Left ventricle myocardium inferior (tissue), 1 donor: ENCODE measurements at regions not wholly inside any gene's neighbourhood (a gene's known extent, or its start where the extent isn't known, plus 50 kb on each side); places are given as distances from the start of the nearest gene placed in this dataset.

Experiments
- DNase-seq: peaks from one replicate; pipeline ENCODE4 v3.0.0-alpha.2; 2020
- H3K27ac ChIP-seq: fragments of 200-600 bp; replicated peaks from 2 replicates; pipeline ENCODE4 v1.8.0; 2021
- H3K27me3 ChIP-seq: fragments of 200-600 bp; 2 replicates; pipeline ENCODE4 v1.8.0; 2021; ENCODE audit warnings: low read depth
- H3K36me3 ChIP-seq: fragments of 200-600 bp; 2 replicates; pipeline ENCODE4 v1.8.0; 2021
- H3K4me1 ChIP-seq: fragments of 200-600 bp; 2 replicates; pipeline ENCODE4 v1.8.0; 2021
- H3K4me3 ChIP-seq: fragments of 200-600 bp; 2 replicates; pipeline ENCODE4 v1.8.0; 2021; ENCODE audit warnings: mild to moderate bottlenecking, moderate library complexity
- H3K9me3 ChIP-seq: fragments of 200-600 bp; replicated peaks from 2 replicates; pipeline ENCODE4 v1.8.0; 2021
- CTCF ChIP-seq: fragments of 200-600 bp; IDR thresholded peaks from 2 replicates; pipeline ENCODE4 v1.8.0; 2021; ENCODE audit warnings: antibody characterized with exemption, mild to moderate bottlenecking, borderline replicate concordance
- intact Hi-C: fragments of 100-400 bp; cut with micrococcal nuclease; formaldehyde crosslinking; loops from one replicate; pipeline ENCODE4 v1.11.0; 2022
- donor health status: DM: no; HTN: yes; CAD: no; lungs with severe emphysema.

- Histone ChIP-seq H3K27me3 (no peaks in the 10 kb centered on the region), H3K4me3 (no peak overlapping the region), H3K36me3 (no peaks in the 10 kb centered on the region), H3K27ac (no peak overlapping the region), H3K4me1 (no peaks in the 10 kb centered on the region), H3K9me3 (peaks cover 24% of the 10 kb centered on the region)
- intact Hi-C loops, result no loop called here
- no peak for TF ChIP-seq CTCF
- DNase-seq, result no peak
Measured at GRCh38 chr21:18908641-18909040, 505.1 kb upstream of the TMPRSS15 start.

GRCh38 chr21:18913914-18914313, 510.3 kb upstream of the TMPRSS15 start:
- H3K27ac ChIP-seq, result no peak overlapping the region
- no peak overlapping the region for H3K4me3 ChIP-seq
- H3K9me3 ChIP-seq, result peaks cover 24% of the 10 kb centered on the region
- no peak for TF ChIP-seq CTCF
- H3K36me3 ChIP-seq, result no peaks in the 10 kb centered on the region
- H3K27me3 ChIP-seq, result no peaks in the 10 kb centered on the region
- H3K4me1 ChIP-seq, result no peaks in the 10 kb centered on the region
- no peak for DNase-seq
- intact Hi-C loops, result no loop called here

GRCh38 chr21:18914570-18914969, 511.0 kb upstream of the TMPRSS15 start:
- Histone ChIP-seq H3K4me3 (no peak overlapping the region), H3K36me3 (no peaks in the 10 kb centered on the region), H3K27ac (no peak overlapping the region), H3K27me3 (no peaks in the 10 kb centered on the region), H3K4me1 (no peaks in the 10 kb centered on the region), H3K9me3 (peaks cover 24% of the 10 kb centered on the region)
- no peak for TF ChIP-seq CTCF
- no peak for DNase-seq
- intact Hi-C loops, result no loop called here

GRCh38 chr21:18917622-18918021, 514.0 kb upstream of the TMPRSS15 start:
- Histone ChIP-seq H3K36me3 (no peaks in the 10 kb centered on the region), H3K4me1 (no peaks in the 10 kb centered on the region), H3K27me3 (no peaks in the 10 kb centered on the region), H3K9me3 (peaks cover 11% of the 10 kb centered on the region), H3K4me3 (no peak overlapping the region), H3K27ac (no peak overlapping the region)
- intact Hi-C loops, result no loop called here
- TF ChIP-seq CTCF, result no peak
- no peak for DNase-seq

- Histone ChIP-seq H3K9me3 (no peaks in the 10 kb centered on the region), H3K27me3 (no peaks in the 10 kb centered on the region), H3K4me3 (no peak overlapping the region), H3K27ac (no peak overlapping the region), H3K36me3 (no peaks in the 10 kb centered on the region), H3K4me1 (no peaks in the 10 kb centered on the region)
- intact Hi-C loops, result no loop called here
- no peak for DNase-seq
- no peak for TF ChIP-seq CTCF
Measured at GRCh38 chr21:18931237-18931636, 527.7 kb upstream of the TMPRSS15 start.

GRCh38 chr21:18937337-18937736, 533.8 kb upstream of the TMPRSS15 start:
- no peak for DNase-seq
- Histone ChIP-seq H3K9me3 (no peaks in the 10 kb centered on the region), H3K4me3 (no peak overlapping the region), H3K27me3 (no peaks in the 10 kb centered on the region), H3K36me3 (no peaks in the 10 kb centered on the region), H3K4me1 (no peaks in the 10 kb centered on the region), H3K27ac (no peak overlapping the region)
- no peak for TF ChIP-seq CTCF
- intact Hi-C loops, result no loop called here
